HG02610 (cell line): ENCODE measurements at regions not wholly inside any gene's neighbourhood (a gene's known extent, or its start where the extent isn't known, plus 50 kb on each side); places are given as distances from the start of the nearest gene placed in this dataset.
"Not testable (repeated sequence)": the region's sequence is repeated elsewhere in the genome, so short reads cannot be mapped to it uniquely, and the experiment has no call there.

Source experiments
- ATAC-seq: cut with Tn5 transposase; IDR thresholded peaks from one replicate; pipeline ENCODE4 v1.9.1; 2021; ENCODE audit warnings: mild to moderate bottlenecking, moderate library complexity; ENCODE audit not compliant: unreplicated experiment

DNA sequence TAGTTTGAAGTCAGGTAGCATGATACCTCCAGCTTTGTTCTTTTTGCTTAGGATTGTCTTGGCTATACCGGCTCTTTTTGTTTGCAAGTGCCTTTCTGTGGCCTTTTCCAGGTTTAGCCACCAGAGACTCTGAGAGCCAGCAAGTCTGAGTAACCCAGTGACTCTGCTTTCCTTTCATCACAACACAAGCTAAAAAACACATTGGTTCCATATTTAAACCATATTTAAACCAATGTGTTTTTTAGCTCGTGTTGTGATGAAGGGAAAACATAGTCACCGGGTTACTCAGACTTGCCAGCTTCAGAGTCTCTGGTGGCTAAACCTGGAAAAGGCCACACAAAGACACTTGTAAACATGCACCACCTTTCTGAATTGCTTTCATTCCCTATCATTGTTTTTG, 493.3 kb downstream of the NTRK2 start:
- no peak for ATAC-seq

- not testable (repeated sequence) for ATAC-seq
These were observed 491.4 kb downstream of the NTRK2 start for GRCh38 chr9:85160944-85161343.

DNA sequence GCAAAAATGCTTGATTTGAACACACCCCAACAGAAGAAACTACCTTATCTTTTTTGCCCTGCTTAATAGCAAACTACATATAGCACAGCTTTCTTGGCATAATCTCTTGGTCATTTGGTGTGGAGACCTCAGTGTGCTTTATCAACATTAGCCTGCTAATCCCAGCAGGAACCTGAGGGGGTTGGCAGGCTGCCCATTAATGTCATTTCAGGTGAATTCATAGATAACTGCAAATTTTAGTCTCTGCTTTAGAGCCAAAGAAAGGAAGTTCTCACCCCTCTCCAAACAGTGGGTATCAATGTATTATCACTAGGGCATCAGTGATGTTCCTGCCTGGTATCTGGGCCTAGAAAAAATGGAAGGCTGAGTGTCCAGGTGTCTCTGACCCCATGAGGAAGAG, 489.0 kb downstream of the NTRK2 start:
- ATAC-seq: no peak

DNA sequence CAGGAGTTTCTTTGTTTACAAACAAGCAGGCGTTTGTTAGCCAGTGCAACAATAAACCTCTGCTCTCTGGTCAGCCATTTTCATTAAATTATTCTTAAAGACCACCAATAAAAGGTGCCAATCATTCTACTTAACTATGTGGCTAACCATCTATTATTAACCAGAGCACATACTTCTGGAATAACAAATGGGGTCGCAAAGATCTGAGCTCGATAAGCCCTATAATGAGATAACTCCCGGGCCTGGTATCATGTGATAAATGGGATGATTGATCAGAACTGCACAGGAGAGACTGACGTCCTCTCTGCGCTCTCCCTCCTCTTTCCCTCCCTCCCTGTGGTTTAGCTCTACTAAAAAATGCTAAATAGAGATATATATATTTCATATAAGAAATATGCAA, 488.2 kb downstream of the NTRK2 start:
- no peak for ATAC-seq

DNA sequence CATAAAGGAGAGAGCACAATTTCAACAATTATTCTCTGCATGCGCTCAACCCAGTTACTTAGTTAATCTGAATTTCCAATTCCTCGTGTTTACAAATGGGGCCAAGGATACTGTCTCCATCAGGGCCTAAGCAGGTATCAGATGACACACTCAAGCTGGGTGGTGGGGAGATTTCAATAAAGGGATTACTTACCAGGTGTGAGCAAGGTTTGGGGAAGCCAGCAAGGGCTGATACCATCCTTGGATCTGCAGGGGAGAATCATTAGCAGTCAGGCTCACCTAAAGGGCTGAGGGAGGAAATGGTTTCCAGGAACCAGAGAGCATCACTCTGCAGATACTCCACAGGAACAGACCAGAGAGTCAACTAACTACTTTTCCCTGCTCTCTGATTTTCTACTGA, 487.1 kb downstream of the NTRK2 start:
- no peak for ATAC-seq

DNA sequence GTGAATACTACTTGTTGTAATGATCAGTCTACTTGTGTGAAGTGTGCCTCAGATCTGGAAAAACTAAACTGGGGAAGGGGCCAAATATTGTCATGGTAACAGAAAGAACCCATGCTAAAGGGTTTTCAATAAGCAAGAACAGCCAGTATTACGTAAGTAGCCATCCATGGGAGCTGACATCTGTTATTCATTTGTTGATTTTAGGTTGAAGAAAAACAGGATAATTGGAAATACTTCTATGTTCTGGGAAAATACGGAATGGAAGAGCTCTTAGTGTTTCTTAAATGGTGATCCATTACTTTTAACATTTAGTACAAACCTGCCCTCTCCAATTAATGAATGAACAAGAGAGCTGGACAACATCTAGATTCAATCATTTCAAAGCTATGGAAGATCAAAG, 485.8 kb downstream of the NTRK2 start:
- no peak for ATAC-seq

DNA sequence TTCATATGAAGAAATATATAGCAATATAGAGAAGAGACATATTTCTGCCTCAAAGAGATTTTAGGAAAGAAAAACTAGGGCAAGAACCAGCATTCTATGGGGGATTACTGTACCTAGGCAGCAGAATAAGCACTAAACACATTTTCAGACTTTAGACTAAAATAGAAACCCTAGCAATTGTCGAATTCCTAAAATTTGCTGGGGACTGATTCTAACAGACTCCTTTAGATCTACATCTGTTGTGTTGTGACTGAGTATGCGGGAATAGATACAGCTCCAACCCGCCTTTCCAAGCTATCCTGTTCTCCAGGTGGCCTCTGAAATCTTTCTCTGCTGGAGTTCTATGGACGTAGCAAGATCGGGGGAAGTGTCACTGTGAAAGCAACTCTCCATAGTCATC, 482.2 kb downstream of the NTRK2 start:
- ATAC-seq: no peak

GRCh38 chr9:85151162-85151561, 481.6 kb downstream of the NTRK2 start:
- no peak for ATAC-seq

GRCh38 chr9:85147046-85147640, 477.6 kb downstream of the NTRK2 start:
- no peak for ATAC-seq

DNA sequence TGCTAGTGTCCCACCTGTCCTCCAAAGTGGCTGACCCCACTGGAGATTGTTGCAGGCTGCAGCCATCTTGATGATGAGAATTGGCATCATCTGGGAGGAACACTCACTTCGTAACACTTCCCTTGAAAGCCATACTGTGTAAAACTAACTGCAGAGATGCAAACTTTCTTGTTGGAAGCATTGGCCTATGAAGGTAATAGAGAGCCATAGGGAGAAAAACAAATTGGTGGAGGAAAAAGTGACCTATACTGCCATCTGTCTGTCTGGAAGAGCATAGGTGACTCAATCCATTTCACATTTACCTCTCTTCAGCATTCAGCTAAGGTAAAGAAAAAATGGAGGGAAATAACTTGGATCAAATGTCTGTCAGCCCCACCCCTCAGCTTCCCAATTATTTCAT, 473.4 kb downstream of the NTRK2 start:
- ATAC-seq: no peak

DNA sequence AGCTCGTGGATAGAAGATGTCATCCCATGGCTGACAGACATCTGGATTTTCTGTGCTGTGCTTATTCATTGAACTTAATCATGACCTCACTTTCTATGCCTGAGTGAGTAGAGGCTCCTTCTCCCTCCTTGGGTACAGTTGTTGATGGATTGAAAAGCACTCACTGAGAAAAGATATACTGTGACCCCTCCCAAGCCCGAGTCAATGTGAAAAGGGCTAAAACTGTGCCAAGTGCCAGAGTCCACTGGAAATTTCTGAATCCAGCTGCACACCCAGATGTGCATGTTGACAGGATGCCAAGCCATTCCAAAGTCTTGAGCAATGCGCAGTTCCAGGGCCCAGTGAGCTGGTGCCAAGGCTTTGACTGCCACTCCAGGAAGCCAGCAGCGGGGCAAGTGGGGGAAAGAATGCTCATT, 473.0 kb downstream of the NTRK2 start:
- no peak for ATAC-seq

DNA sequence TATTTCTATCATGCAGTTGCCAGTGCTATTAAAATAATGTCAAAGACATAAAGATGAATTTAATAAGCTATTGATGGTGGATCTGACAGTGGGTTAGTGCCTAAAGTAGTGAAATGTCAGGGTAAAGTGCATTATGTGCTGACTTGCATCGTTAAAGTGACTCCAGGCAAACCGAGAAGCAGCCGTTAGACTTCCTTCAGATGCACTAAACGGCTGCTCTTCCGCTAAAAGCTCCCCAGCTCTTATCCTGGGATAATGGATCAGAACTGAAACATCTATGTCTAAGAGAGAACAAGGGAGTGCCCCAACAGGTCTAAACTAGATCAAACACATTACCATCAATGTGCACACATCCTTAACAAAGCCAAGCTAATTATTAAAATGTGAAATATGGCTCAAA, 468.2 kb downstream of the NTRK2 start:
- ATAC-seq: no peak

DNA sequence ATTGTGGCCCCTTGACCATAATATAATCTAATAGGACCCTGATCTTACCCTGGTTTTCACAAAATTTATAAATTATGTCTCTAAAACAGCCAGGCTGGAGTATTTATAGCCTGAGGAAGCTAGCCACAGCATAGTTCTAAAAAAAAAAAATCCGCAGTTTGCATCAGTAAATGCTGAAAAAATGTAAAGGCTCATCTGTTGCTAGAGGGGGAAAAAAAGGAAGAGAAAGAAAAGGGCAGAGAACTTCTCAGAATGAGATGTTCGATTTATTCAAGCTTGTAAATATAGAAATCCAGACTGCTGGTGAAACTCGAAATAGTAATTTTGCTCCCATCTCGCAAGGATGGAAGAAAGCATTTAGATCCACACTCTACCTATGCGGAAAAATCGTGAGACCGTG, 467.5 kb downstream of the NTRK2 start:
- no peak for ATAC-seq

- no peak for ATAC-seq
These were observed 467.0 kb downstream of the NTRK2 start for GRCh38 chr9:85136507-85136906.

DNA sequence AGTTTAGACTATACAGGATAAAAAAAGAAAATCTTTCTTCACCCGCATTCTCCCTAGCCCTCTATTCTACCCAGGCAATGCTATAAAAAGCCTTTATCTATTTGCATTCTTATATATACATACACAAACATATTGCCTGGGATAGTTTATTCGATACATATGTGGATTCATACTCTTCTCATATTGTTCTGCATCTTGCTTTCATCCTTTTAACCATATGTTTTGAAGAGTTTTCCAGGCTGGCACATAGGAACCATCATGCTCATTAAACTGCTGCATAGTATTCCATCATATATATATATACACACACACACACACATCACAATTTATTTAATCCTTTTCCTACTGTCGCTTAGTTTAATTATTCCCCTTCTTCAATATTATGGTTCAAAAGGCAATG, 461.2 kb downstream of the NTRK2 start:
- ATAC-seq: no peak

DNA sequence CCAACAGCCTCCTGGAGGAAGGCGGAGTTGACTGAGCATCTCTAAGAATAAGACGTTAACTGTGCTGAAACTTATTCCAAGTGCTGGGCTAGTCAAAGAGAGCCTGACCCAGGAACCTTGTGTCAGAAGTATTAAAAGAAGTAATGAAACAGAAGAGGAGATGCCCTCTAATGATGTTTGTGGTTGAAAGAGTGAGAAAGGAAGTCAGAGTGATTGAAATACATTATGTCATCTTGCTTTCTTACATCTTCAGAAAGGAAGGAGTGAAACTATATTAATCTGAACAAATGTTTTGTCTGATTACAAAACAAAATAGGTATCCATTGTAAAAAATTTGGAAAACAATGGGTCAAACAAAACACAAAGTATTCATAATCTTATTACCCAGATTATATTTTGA, 460.7 kb downstream of the NTRK2 start:
- no peak for ATAC-seq

DNA sequence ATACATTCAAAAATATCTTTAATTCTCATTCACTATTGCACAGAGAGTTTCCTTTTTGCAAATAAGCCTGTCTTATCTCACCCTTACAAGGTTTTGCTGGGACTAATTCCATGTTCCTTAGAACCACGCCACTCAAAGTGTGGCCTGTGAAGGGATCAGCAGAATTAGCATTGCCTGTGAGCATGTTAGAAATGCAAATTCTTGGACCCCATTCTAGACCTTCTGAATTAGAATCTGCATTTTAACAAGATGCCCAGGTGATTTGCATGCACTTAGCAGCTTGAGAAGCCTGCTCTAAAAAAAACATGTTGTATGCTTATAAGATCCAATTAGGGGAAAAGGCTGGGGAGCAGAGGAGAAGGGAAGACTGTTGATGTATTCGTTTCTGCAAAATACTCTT, 460.0 kb downstream of the NTRK2 start:
- no peak for ATAC-seq

GRCh38 chr9:85118990-85119755, 449.6 kb downstream of the NTRK2 start:
- no peak for ATAC-seq

DNA sequence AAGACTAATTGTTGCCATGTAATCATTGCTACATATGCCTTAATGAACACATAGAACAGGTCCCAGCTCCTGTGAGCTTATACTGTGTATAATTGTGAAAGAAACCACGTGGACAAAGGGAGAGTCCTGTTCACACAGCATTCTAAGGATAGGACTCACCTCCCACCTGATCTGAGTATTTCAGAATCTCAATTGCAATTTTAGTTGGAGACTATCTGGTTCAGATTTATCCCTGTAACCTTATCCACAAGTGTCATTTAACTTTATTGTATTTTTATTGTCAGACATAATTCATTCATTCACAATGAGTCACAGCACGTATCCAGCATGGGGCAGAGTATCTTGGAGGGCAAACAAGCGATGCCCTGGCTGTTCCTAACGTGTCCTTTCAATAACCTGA, 448.3 kb downstream of the NTRK2 start:
- ATAC-seq: no peak

DNA sequence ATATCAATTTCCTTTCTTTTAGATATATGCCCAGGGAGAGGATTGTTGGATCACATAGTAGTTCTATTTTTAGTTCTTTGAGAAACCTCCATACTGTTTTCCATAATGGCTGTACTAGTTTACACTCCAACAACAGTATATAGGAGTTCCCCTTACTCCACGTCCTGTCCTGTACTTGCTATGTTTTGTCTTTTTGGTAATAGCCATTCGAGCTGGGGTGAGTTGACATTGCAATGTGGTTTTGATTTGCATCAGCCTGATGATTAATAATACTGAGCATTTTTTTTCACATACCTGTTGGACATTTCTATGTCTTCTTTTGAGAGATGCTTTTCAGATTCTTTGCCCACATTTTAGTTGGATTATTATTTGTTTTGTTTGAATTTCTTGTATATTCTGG, 445.9 kb downstream of the NTRK2 start:
- peak; percentile 50 for ATAC-seq

DNA sequence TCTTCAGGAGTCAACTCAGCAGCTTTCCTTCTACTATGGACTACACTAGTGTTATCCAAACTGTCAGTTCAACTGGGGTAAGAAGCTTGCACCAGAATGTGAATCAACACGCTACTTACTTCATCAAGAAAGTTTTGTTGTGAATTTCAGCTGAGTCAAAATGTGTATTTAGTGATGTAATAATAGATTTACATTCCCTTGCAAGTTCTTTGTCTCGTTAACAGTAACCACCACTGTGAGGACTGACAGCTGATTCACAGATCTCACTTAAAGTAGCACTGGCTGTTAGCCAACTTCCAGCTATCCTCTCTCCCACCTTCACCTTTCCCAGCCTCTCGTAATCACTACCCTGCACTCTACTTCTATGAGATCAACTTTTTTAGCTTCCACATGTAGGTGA, 445.3 kb downstream of the NTRK2 start:
- ATAC-seq: peak; percentile 83

DNA sequence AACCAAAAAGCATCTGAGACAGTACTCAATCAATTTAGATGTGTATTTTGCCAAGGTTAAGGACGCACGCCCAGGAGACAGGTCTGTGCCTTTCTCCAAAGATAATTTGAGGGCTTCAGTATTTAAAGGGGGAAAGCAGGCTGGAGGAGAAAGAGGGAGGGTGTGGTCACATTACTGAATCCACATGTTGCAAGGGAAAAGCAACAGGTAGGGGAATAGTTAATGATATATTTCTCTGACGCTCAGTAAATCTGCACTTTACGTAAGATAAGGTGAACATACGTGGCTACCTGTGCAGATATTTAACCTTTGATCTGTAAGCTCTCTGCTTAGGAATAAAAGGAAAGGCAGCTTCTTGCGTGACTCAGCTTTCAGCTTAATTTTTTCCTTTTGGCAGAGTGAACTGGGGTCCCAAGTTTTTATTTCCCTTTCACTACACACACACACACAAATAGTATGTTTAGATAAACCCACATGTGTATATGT, 443.4 kb downstream of the NTRK2 start:
- no peak for ATAC-seq

- ATAC-seq: no peak
These were observed 442.9 kb downstream of the NTRK2 start for GRCh38 chr9:85112391-85112790.
